ENCODE measurements at regions not wholly inside any gene's neighbourhood (a gene's known extent, or its start where the extent isn't known, plus 50 kb on each side); places are given as distances from the start of the nearest gene placed in this dataset.
"Not testable (repeated sequence)": the region's sequence is repeated elsewhere in the genome, so short reads cannot be mapped to it uniquely, and the experiment has no call there.

DNA sequence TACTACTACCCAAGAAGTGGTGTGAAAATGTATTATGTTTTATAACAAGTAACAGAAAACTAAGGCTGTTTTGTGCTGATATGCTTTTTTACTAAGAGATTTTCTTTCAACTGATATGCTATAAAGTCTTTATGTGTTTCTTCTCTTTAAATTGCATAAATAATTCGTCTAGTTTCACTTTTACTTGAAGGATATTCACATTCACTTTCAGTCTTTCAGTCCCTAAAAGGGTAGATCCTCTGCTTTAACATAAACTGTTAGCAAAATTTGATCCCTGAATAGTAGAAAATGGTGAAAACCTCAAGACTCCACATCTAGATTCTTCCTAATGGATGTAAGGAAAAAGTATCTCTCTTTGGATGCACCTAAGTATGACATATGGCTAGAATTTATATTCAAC, 69.0 kb upstream of the FST start:
- DNase-seq (ENCODE audit: low read depth): no peak

DNA sequence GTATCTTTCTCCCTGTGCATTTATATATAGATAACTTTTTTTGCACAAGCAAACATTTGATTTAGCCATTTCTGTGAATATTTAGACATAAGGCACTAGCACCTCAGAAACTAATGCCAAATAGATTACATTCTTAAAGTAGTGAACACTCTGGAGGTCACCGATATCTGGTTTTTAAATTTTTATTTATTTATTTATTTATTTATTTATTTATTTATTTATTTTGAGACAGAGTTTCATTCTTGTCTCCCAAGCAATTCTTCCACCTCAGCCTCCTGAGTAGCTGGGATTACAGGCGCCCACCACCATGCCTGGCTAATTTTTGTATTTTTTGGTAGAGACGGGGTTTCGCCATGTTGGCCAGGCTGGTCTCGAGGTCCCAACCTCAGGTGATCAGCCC, 67.9 kb upstream of the FST start:
- not testable (repeated sequence) for DNase-seq (ENCODE audit: low read depth)

DNA sequence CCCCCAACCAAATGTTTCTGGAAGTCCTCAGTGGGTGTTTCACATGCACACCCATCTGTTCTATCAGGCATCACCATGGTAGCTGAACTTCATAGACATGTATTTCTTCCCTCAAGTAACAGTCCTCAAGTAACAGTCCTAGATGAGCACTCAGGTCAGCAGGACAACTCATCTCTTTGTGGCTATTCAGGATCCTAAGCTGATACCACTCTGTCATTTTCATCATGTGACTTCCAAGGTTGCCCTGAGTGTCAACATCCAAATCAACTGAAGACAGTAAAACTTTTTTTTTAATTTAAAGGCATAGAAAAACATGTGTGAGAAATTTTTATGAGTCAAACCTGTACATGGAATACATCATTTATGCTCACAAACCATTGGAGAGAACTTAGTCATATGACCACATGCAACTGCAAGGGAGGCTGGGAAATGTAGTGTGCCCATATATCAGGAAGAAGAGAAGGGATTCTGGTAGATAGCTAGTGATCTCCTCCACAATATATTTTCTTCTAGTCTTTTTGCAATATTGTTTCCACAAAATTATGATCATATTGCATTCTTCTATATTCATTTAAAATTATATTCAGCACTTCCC, 64.2 kb upstream of the FST start:
- no peak for DNase-seq (ENCODE audit: low read depth)

DNA sequence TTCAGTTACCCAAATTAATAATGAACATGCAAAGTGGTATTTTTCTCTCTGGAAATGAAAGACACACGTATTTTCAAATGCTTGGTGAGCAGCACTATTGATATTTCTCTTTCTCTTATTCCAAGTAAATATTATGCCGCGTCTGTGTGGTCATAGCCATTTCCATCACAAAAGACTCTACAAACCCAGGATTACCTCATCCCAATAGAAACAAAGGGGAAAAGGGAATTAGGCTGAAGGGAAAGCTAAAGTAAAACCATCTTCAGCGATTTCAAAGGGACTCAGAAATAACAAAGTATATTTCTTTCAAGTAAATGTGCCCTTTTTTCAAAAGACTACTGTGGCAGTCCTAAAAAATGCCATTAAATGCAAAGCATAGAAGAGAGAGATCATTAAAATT, 62.0 kb upstream of the FST start:
- no peak for DNase-seq (ENCODE audit: low read depth)

DNA sequence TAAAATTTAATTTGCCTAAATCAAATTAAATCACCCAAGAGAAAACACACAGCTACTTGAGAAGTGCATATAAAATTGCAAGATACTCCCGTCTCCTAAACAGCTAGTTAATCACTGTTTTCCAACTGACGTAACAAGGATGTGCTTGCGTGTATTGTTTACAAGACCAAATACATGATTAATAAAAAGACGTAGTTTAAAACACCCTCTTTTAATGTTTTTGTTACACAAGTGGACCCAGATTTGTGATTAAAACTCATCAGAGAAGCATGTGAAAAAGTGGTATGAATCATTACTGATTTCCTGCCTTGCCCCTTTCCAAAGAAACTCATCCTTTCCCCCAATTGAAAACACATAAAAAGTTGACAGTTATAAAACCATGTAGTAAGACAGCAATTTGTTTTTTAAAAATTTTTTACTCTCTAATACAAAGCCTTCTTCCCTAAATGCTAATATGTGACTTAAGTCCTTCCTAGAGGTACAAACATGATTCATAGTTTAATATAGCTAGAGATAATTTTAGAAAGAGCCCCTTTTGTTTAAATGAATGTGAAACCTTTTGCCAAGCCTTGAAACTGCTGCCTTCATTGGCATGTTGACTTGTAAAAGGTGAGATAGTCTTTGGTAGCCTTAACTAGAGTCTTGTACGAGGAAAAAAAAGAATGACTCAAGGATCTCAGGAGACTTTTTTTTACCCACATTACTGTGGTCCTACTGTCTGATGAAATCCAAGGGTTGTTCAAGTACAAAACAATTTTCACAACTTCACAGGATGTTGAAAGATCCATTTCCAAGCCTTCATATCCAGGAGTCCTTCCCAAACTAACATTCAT, 61.4 kb upstream of the FST start:
- peak; percentile 78 for DNase-seq (ENCODE audit: low read depth)

DNA sequence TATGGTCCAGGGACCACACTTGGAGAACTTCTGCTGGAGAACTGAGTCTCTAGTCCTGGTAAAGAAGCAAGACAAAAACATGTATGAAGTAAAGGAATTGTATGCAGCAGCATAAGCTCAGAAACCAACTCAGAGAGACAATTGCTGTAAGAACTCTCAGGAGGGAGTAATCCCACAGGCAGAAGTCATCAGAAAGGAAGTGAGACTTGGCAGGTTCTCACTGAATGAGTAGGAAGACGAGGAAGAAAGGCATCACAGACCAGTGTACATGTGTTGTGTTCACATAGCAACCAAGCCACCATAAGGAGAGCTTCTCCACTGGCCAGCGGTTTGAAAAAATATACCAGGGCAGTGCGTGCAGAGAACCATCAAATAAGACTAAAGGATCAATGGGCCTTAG, 57.9 kb upstream of the FST start:
- DNase-seq (ENCODE audit: low read depth): peak; percentile 11

DNA sequence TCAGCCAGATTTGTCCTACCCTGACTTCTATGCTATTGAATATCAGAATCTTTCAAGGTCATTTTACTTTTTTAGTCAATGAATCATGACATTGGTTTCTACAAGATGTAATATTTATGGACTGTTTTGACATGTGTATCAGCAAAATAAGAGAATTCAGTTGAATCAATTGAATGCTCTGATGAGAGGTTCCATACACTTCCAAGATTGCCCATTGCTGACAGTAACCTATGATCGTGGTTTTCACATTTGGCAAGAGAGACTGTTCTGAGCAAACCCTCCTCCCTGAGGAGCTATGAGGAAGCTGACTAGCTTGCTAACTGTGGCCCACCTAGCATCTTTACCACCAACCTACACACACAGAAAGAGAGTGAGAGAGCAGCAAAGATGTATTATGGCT, 56.7 kb upstream of the FST start:
- DNase-seq (ENCODE audit: low read depth): peak; percentile 22

DNA sequence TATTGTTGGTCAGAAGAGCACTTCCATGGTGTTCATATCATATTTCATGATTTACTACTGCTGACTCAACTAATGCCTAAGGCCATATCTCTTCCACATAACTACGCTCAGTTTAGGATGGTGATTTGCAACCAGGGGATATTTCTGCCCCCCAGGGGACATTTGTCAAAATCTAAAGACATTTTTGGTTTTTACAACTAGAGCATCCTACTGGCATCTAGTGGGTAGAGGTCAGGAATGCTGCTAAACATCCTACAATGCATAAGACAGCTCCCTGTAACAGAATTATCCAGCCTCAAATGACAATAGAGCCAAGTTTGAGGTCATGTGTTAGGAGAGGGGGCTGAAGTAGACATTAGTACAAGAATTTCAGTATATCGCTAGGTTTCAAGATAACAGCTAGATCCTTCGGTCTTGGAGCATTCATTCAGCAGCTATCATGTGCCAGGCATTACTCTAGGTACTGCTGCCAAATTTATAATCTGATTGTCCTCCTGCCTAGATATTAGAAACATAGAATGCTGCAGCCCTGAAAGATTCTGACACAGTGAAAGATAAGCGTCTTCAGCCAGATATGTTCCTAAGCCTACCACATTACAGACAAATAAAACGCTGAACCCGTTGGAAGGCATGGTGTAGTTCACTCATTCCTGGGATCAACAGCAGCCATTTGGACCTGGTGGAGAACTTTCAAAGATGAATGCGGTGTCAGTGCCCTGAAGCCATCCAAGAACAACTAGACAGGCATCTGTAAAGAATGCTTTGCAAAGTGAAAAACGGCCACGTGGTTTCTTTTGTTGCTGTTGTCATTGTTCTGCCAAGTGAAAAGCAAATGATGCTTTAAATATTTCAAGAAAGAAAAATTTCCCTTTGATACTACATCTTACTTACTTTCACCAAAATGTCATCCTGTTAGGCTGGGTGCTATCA, 55.5 kb upstream of the FST start:
- DNase-seq (ENCODE audit: low read depth): no peak

DNA sequence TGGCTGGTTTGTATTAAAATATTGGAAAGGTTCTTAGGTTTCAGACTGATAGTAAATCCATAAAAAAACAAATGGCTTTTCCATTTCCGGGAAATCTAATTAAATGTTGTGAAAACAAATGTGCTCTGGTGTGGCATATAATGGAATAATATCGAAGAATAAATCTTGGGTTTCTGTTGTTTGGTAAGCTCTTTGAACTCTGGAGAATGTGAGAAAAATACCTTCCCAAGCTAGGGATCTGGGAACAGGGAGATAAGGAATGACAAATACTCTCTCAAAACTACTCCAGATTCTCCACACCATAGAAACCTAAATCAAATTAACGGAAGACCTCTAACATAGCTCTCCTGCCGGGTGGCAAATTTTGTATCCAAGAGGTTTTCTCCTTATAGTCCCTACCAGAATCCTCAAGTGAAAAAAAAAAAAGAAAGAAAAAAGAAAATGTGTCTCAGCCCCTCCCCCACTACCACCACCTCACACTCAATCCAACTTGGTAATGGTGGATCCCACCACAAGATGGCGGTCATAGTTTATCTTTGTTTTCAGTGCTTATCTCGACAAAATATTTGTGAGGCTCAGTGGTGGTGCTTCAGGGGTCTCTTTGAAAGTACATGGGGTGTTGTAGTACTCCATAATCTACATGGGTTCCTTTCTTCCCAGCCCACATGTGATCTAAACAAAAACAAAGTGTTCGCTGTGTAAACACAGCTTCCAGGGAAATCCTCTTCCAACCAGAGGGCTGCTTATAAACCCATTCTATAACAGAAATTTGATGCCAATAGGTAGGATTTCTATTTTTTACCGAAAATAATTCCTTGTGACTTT, 54.5 kb upstream of the FST start:
- DNase-seq (ENCODE audit: low read depth): no peak

DNA sequence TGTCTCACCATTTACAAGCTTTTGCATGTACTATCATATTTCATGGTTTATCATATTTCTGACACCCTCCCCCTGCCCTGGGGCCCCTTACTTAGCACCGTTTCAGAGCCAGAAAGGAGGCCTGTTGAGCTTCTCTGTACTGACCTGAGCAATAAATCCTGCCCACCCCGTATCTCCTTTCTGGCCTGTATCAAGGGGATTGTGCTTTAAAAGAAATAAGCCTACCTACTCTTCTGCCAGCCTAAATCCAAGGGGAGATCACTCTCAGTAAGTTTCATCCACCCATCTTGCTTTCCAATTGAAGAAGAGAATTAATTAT, 54.0 kb upstream of the FST start:
- no peak for DNase-seq (ENCODE audit: low read depth)

DNA sequence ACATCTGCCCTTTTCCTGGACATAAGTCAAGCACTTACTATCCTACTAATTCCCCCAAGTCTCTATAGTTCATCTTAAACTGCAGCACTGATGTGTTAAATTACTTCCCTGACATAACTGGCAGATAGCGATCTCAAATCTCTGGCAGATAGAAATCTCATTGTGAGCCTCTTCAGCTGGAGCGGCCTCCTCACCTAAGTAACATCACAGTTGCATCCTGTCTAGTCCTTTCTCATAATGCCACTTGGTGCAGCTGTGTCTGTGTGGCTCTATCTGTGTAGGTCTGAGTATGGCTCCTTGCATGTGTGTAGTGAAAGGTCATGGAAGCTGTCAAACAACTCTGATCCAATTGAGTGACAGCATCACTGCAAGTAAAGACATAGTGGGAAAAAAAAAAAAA, 53.6 kb upstream of the FST start:
- no peak for DNase-seq (ENCODE audit: low read depth)

DNA sequence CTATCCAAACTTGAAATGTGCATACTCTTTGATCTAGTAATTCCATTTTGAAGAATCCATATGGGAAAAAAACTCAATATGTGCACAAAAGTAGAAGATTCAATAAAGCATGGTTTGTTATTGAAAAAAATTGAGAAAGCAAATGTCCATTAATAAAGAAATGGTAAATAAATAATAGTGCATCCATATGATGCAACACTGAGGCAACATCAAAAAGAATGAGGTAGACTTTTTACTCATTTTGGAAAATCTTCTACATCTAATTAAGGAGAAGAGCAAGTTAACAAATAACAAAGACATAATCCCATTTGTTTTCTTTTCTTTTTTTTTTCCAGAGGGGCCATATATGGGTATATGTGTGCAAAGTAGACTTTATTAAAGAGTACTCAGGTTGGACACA, 52.5 kb upstream of the FST start:
- DNase-seq (ENCODE audit: low read depth): no peak

DNA sequence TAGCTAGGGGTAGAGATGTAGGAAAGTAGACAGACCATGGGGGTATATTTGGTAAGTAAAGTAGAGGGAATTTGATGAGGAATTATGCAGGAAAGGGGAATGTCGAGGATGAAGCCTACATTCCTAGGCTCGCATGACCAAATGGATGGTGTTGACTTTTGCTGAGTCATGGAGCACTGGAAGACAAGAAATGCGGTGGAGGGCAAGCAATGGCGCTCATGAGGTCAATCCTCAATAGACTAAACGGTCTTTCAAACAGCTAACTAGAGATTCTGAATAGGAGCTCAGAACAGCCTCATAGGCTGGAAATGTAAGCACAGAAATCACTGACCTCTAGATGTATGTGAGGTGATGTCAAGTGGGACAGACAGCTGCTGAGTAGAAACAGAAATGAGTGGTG, 50.7 kb upstream of the FST start:
- DNase-seq (ENCODE audit: low read depth): peak; percentile 4

DNA sequence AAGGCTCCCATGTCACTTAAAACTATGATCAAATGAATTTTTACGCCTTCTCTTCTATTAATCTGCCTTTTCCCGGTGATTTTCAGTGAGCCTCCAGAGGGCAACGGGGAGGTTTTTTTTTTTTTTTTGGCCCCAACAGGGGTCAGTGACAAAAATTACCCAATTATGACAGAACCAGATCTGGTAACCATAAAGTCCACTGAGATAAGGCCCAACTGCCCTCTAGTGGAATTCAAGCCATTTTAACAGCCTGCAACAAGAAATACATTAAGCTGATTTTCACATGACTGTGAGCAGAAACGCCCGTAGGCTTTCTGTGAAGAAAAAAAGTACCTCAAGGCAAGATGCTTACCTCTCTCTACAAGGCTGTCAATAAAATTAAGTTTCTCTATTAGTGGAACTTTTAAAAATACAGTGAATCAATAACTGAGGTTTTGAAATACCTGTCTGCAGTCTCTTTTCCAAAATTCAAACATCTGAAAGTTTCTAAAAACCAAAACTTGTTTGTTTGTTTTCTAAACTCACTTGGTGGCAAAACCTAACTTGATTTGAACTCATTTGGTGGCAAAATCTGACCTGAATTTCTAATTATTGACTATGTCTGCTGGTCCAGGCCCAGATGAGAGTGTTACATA, 49.7 kb upstream of the FST start:
- peak; percentile 51 for DNase-seq (ENCODE audit: low read depth)

Measured in renal cortical epithelial cell (primary cell).